Neural crest cell (in vitro differentiated cells): ENCODE measurements at regions not wholly inside any gene's neighbourhood (a gene's known extent, or its start where the extent isn't known, plus 50 kb on each side); places are given as distances from the start of the nearest gene placed in this dataset.
"Not testable (repeated sequence)": the region's sequence is repeated elsewhere in the genome, so short reads cannot be mapped to it uniquely, and the experiment has no call there.

Source experiments
- DNase-seq: peaks from one replicate; pipeline ENCODE4 v3.0.0; 2021; ENCODE audit warnings: low read depth, mixed read lengths, low spot score
- H3K27ac Mint-ChIP-seq: one replicate; pipeline ENCODE4 v1.8.0; 2021; ENCODE audit warnings: mild to moderate bottlenecking, mixed read lengths; ENCODE audit not compliant: unreplicated experiment
- H3K27me3 Mint-ChIP-seq: 2 replicates; pipeline ENCODE4 v1.8.0; 2021; ENCODE audit warnings: low read depth, mild to moderate bottlenecking, mixed read lengths
- H3K36me3 Mint-ChIP-seq: 2 replicates; pipeline ENCODE4 v1.8.0; 2021; ENCODE audit warnings: low read depth, mild to moderate bottlenecking, mixed read lengths
- H3K4me1 Mint-ChIP-seq: 2 replicates; pipeline ENCODE4 v1.8.0; 2021; ENCODE audit warnings: mixed read lengths
- H3K4me3 Mint-ChIP-seq: one replicate; pipeline ENCODE4 v1.8.0; 2021; ENCODE audit warnings: mild to moderate bottlenecking, mixed read lengths
- H3K9me3 Mint-ChIP-seq: 2 replicates; pipeline ENCODE4 v1.8.0; 2021; ENCODE audit warnings: mixed read lengths
- CTCF ChIP-seq: fragments of 200-600 bp; sonication (generic); conservative IDR thresholded peaks from 2 replicates; pipeline ENCODE4 v1.5.0; 2021; ENCODE audit warnings: antibody characterized with exemption, mild to moderate bottlenecking

- no peak for DNase-seq
- H3K4me3 Mint-ChIP-seq: no peak overlapping the region
- no peak overlapping the region for H3K27ac Mint-ChIP-seq
- H3K36me3 Mint-ChIP-seq: no peaks in the 10 kb centered on the region
- TF ChIP-seq CTCF: no peak
- H3K9me3 Mint-ChIP-seq: peaks cover 12% of the 10 kb centered on the region
- H3K27me3 Mint-ChIP-seq: no peaks in the 10 kb centered on the region
- H3K4me1 Mint-ChIP-seq: no peaks in the 10 kb centered on the region
Measured at GRCh38 chr16:64679976-64680690, 441.7 kb downstream of the CDH11 start.

- Mint-ChIP-seq H3K27me3 (no peaks in the 10 kb centered on the region), H3K27ac (no peak overlapping the region), H3K36me3 (no peaks in the 10 kb centered on the region)
Measured at GRCh38 chr16:64669573-64669972, 452.3 kb downstream of the CDH11 start.

GRCh38 chr16:64667334-64667877, 454.5 kb downstream of the CDH11 start:
- no peak for TF ChIP-seq CTCF
- no peaks in the 10 kb centered on the region for H3K27me3 Mint-ChIP-seq
- no peaks in the 10 kb centered on the region for H3K4me1 Mint-ChIP-seq
- no peaks in the 10 kb centered on the region for H3K9me3 Mint-ChIP-seq
- no peak overlapping the region for H3K4me3 Mint-ChIP-seq
- no peak for DNase-seq
- no peak overlapping the region for H3K27ac Mint-ChIP-seq
- H3K36me3 Mint-ChIP-seq: no peaks in the 10 kb centered on the region

More at GRCh38 chr16:64669573-64669972, 452.3 kb downstream of the CDH11 start:
- H3K9me3 Mint-ChIP-seq: peaks cover 4% of the 10 kb centered on the region
- H3K4me3 Mint-ChIP-seq: no peak overlapping the region
- no peak for TF ChIP-seq CTCF
- no peaks in the 10 kb centered on the region for H3K4me1 Mint-ChIP-seq
- DNase-seq: no peak

GRCh38 chr16:64662312-64662711, 459.6 kb downstream of the CDH11 start:
- H3K4me1 Mint-ChIP-seq, H3K9me3 Mint-ChIP-seq, H3K4me3 Mint-ChIP-seq, H3K36me3 Mint-ChIP-seq, DNase-seq, H3K27me3 Mint-ChIP-seq, H3K27ac Mint-ChIP-seq: not testable (repeated sequence)

GRCh38 chr16:64659866-64660265, 462.0 kb downstream of the CDH11 start:
- TF ChIP-seq CTCF: no peak
- DNase-seq: no peak
- no peaks in the 10 kb centered on the region for H3K36me3 Mint-ChIP-seq
- no peaks in the 10 kb centered on the region for H3K4me1 Mint-ChIP-seq
- no peaks in the 10 kb centered on the region for H3K27me3 Mint-ChIP-seq
- H3K27ac Mint-ChIP-seq: no peak overlapping the region
- H3K4me3 Mint-ChIP-seq: no peak overlapping the region
- H3K9me3 Mint-ChIP-seq: no peaks in the 10 kb centered on the region

GRCh38 chr16:64657316-64658011, 464.4 kb downstream of the CDH11 start:
- H3K27ac Mint-ChIP-seq: no peak overlapping the region
- H3K4me1 Mint-ChIP-seq: no peaks in the 10 kb centered on the region
- H3K36me3 Mint-ChIP-seq: no peaks in the 10 kb centered on the region
- H3K4me3 Mint-ChIP-seq: no peak overlapping the region
- no peak for TF ChIP-seq CTCF
- peaks cover 4% of the 10 kb centered on the region for H3K9me3 Mint-ChIP-seq
- H3K27me3 Mint-ChIP-seq: no peaks in the 10 kb centered on the region
- DNase-seq: no peak
